Tibial nerve (tissue), 4 donors: ENCODE measurements at regions not wholly inside any gene's neighbourhood (a gene's known extent, or its start where the extent isn't known, plus 50 kb on each side); places are given as distances from the start of the nearest gene placed in this dataset.

Source experiments
- DNase-seq, 2 donors: peaks; one replicate each; pipeline ENCODE4 v3.0.0-alpha.2; 2019; ENCODE audit warnings: low spot score in 2 of 2
- H3K27ac ChIP-seq, 4 donors: fragments of 200-600 bp; sonication (generic) in 3 of 4; one replicate each; pipeline ENCODE4 v1.5.1; 2017 to 2019; ENCODE audit warnings: mild to moderate bottlenecking in 1 of 4
- H3K27me3 ChIP-seq, 2 donors: fragments of 200-600 bp; sonication (generic) in 1 of 2; one replicate each; pipeline versions ENCODE4 v1.5.1 to v1.6.0; 2017 to 2019
- H3K36me3 ChIP-seq, 3 donors: fragments of 200-600 bp; sonication (generic); one replicate each; pipeline ENCODE4 v1.5.1; 2018 to 2019
- H3K4me1 ChIP-seq, 4 donors: fragments of 200-600 bp; sonication (generic) in 3 of 4; one replicate each; pipeline ENCODE4 v1.5.1; 2017 to 2019
- H3K4me3 ChIP-seq, 4 donors: fragments of 200-600 bp; sonication (generic) in 3 of 4; one replicate each; pipeline ENCODE4 v1.5.1; 2017 to 2019; ENCODE audit warnings: mild to moderate bottlenecking in 1 of 4, moderate library complexity in 1 of 4
- H3K9me3 ChIP-seq, 4 donors: fragments of 200-600 bp; sonication (generic) in 3 of 4; one replicate each; pipeline ENCODE4 v1.5.1; 2017 to 2019
- CTCF ChIP-seq, 5 experiments: fragments of 200-600 bp in 3 of 5; fragments of 450-650 bp in 2 of 5; sonication (generic) in 3 of 5; IDR thresholded peaks; one replicate each; pipeline ENCODE4 v1.5.1; 2016 to 2019; ENCODE audit warnings: antibody characterized with exemption in 5 of 5, mild to moderate bottlenecking in 3 of 5, moderate library complexity in 2 of 5
- EP300 ChIP-seq, 2 donors: sonication (generic); formaldehyde crosslinking; IDR thresholded peaks; one replicate each; pipeline ENCODE4 v1.6.1; 2017; ENCODE audit warnings: antibody characterized with exemption in 2 of 2, mild to moderate bottlenecking in 1 of 2
- POLR2A ChIP-seq, 2 donors: fragments of 450-650 bp; IDR thresholded peaks; one replicate each; pipeline ENCODE4 v1.6.1; 2017; ENCODE audit warnings: antibody characterized with exemption in 2 of 2, mild to moderate bottlenecking in 2 of 2, moderate library complexity in 2 of 2
- WGBS, 2 donors: methylation state at CpG; one replicate each; pipeline ENCODE4 v1.1.5; 2018; 5-methylcytosine and 5-hydroxymethylcytosine counted together

GRCh38 chr2:217057773-217058172 lies 197.9 kb upstream of the TNP1 start:
- Histone ChIP-seq H3K4me1 (peaks cover 0 to 5% (median 2%) of the 10 kb centered on the region in 4 donors), H3K4me3 (no peak overlapping the region), H3K36me3 (no peaks in the 10 kb centered on the region), H3K27ac (no peak overlapping the region), H3K27me3 (no peaks in the 10 kb centered on the region), H3K9me3 (no peaks in the 10 kb centered on the region)
- TF ChIP-seq CTCF (IDR thresholded peaks at IDR 0.05) (no peak), POLR2A (IDR thresholded peaks at IDR 0.05) (no peak)
- WGBS, 2 donors = 91 to 97% methylated on average over 3 of the region's 3 CpGs
- no peak for DNase-seq

- WGBS, 2 donors = 84 to 100% methylated on average over 1 of the region's 1 CpG
- Histone ChIP-seq H3K36me3 (no peaks in the 10 kb centered on the region), H3K9me3 (no peaks in the 10 kb centered on the region), H3K27me3 (no peaks in the 10 kb centered on the region), H3K4me3 (no peak overlapping the region), H3K27ac (no peak overlapping the region), H3K4me1 (peaks cover 0 to 5% (median 2%) of the 10 kb centered on the region in 4 donors)
- DNase-seq = no peak
- no peak for TF ChIP-seq POLR2A (IDR thresholded peaks at IDR 0.05)
- TF ChIP-seq CTCF (IDR thresholded peaks at IDR 0.05) = no peak
- no peak for TF ChIP-seq EP300 (IDR thresholded peaks at IDR 0.05)
These were observed 195.8 kb upstream of the TNP1 start for GRCh38 chr2:217055624-217056023.

- no peaks in the 10 kb centered on the region for H3K36me3 ChIP-seq
- no peaks in the 10 kb centered on the region for H3K9me3 ChIP-seq
- H3K4me1 ChIP-seq = peaks cover 0 to 11% (median 2%) of the 10 kb centered on the region in 4 donors
- no peak for DNase-seq
- H3K27me3 ChIP-seq = no peaks in the 10 kb centered on the region
- no peak overlapping the region for H3K27ac ChIP-seq
- 19 to 30% methylated on average over 4 of the region's 4 CpGs for WGBS, 2 donors
- TF ChIP-seq CTCF (IDR thresholded peaks at IDR 0.05) = no peak
- no peak for TF ChIP-seq POLR2A (IDR thresholded peaks at IDR 0.05)
- TF ChIP-seq EP300 (IDR thresholded peaks at IDR 0.05) = no peak
- H3K4me3 ChIP-seq = no peak overlapping the region
These were observed 194.9 kb upstream of the TNP1 start for GRCh38 chr2:217054791-217055190.

GRCh38 chr2:217052856-217053577 lies 193.2 kb upstream of the TNP1 start:
- no peak overlapping the region for H3K4me3 ChIP-seq
- no peaks in the 10 kb centered on the region for H3K9me3 ChIP-seq
- TF ChIP-seq POLR2A (IDR thresholded peaks at IDR 0.05) (no peak), CTCF (IDR thresholded peaks at IDR 0.05) (no peak), EP300 (IDR thresholded peaks at IDR 0.05) (no peak)
- 87 to 90% methylated on average over 2 of the region's 2 CpGs for WGBS, 2 donors
- H3K36me3 ChIP-seq = no peaks in the 10 kb centered on the region
- no peaks in the 10 kb centered on the region for H3K27me3 ChIP-seq
- H3K4me1 ChIP-seq = peaks cover 0 to 15% (median 2%) of the 10 kb centered on the region in 4 donors
- no peak for DNase-seq
- no peak overlapping the region for H3K27ac ChIP-seq

GRCh38 chr2:217051416-217051815 lies 191.6 kb upstream of the TNP1 start:
- DNase-seq = no peak
- Histone ChIP-seq H3K9me3 (no peaks in the 10 kb centered on the region), H3K4me3 (no peak overlapping the region), H3K27me3 (no peaks in the 10 kb centered on the region), H3K36me3 (no peaks in the 10 kb centered on the region), H3K4me1 (peaks cover 0 to 15% (median 2%) of the 10 kb centered on the region in 4 donors), H3K27ac (no peak overlapping the region)
- TF ChIP-seq EP300 (IDR thresholded peaks at IDR 0.05) (no peak), POLR2A (IDR thresholded peaks at IDR 0.05) (no peak), CTCF (IDR thresholded peaks at IDR 0.05) (no peak)
- WGBS, 2 donors = 53 to 61% methylated on average over 2 of the region's 2 CpGs
